Upper lobe of left lung (tissue), 6 donors: ENCODE measurements at regions not wholly inside any gene's neighbourhood (a gene's known extent, or its start where the extent isn't known, plus 50 kb on each side); places are given as distances from the start of the nearest gene placed in this dataset.

Experiments used
- ATAC-seq, 2 donors: fragments of 200-7000 bp; cut with Tn5 transposase; one replicate each; pipeline ENCODE4 v1.9.1; 2022; ENCODE audit warnings: mild to moderate bottlenecking in 2 of 2, moderate library complexity in 2 of 2; ENCODE audit not compliant: low FRiP score in 2 of 2
- DNase-seq, 2 donors: peaks; one replicate each; pipeline ENCODE4 v3.0.0-alpha.2; 2019 to 2020
- H3K27ac ChIP-seq, 4 donors: fragments of 200-600 bp; sonication (generic); one replicate each; pipeline ENCODE4 v1.5.1; 2016 to 2019
- H3K27me3 ChIP-seq, 4 donors: fragments of 200-600 bp; sonication (generic); one replicate each; pipeline ENCODE4 v1.5.1; 2017 to 2019
- H3K36me3 ChIP-seq, 4 donors: fragments of 200-600 bp; sonication (generic); one replicate each; pipeline ENCODE4 v1.5.1; 2016 to 2019
- H3K4me1 ChIP-seq, 4 donors: fragments of 200-600 bp; sonication (generic); one replicate each; pipeline ENCODE4 v1.5.1; 2018 to 2019
- H3K4me3 ChIP-seq, 4 donors: fragments of 200-600 bp; sonication (generic); one replicate each; pipeline ENCODE4 v1.5.1; 2017 to 2019; ENCODE audit warnings: mild to moderate bottlenecking in 2 of 4, moderate library complexity in 1 of 4
- H3K9me3 ChIP-seq, 4 donors: fragments of 200-600 bp; sonication (generic); one replicate each; pipeline ENCODE4 v1.5.1; 2018 to 2019
- EP300 ChIP-seq, 4 donors: sonication (generic); formaldehyde crosslinking; IDR thresholded peaks; one replicate each; pipeline ENCODE4 v1.5.1; 2017; ENCODE audit warnings: antibody characterized with exemption in 4 of 4, control low read depth in 2 of 4
- POLR2A ChIP-seq, 4 donors: fragments of 450-650 bp; IDR thresholded peaks; one replicate each; pipeline ENCODE4 v1.5.1; 2016 to 2017; ENCODE audit warnings: antibody characterized with exemption in 4 of 4, mild to moderate bottlenecking in 2 of 4
- POLR2AphosphoS5 ChIP-seq, 2 donors: sonication (generic); formaldehyde crosslinking; IDR thresholded peaks; one replicate each; pipeline ENCODE4 v1.5.1; 2017; ENCODE audit warnings: antibody characterized with exemption in 2 of 2
- WGBS, 2 donors: methylation state at CpG; one replicate each; pipeline ENCODE4 v1.1.5; 2017 to 2018; 5-methylcytosine and 5-hydroxymethylcytosine counted together
- TF ChIP-seq, protein P1 (sequence below), 6 experiments: fragments of 450-650 bp in 4 of 6; fragments of 200-600 bp in 2 of 6; sonication (generic) in 2 of 6; IDR thresholded peaks; one replicate each; pipeline ENCODE4 v1.5.1; 2016 to 2019; ENCODE audit warnings: antibody characterized with exemption in 6 of 6
- donor health status: DM: no; HTN: no; CAD: no; lungs with moderate emphysema.
- donor health status: DM: no; HTN: yes; CAD: no; lungs with severe emphysema.

DNA sequence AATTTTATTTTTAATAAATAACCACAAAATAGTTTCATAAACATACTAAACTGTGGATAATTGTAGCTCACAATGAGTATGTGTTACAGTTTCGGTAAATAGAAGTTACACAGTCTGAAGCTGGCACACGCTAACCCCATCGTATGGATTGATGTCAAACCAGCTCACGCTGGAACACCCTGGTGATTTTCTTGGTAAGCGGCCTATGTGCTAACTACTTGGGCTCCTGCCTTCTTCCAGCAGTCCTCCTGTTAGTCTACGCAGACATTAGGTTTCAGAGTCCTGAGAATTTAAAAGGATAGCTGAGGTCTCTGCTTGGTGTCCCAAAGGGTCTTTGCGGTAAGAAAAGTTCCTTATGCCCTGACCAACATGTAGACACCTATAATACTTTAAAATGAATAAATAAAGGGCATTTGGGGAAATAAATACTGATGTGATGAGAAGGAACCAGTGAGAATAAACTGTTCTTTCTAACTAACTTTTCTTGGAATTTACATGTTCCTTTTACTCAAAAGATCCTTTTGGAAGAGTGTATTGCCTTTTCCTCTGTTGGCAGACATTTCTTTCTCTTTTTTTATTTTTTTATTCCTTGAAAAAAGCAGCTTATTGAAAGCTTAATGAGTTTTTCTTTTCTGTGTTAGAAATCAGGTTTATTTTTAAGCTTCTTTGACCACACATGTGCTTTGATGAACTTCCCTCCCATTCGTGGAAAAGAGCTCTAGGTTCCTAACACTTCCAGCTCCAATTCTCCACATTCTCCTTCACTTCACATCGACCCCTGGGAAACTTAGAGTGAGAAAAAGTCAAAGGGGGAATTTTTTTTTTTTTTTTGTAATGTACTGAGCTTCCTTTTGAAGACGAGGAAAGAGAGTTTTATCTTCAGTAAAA lies 322.2 kb downstream of the IRS1 start:
- DNase-seq: no peak
- no peak overlapping the region for H3K4me3 ChIP-seq
- TF ChIP-seq, protein P1, sequence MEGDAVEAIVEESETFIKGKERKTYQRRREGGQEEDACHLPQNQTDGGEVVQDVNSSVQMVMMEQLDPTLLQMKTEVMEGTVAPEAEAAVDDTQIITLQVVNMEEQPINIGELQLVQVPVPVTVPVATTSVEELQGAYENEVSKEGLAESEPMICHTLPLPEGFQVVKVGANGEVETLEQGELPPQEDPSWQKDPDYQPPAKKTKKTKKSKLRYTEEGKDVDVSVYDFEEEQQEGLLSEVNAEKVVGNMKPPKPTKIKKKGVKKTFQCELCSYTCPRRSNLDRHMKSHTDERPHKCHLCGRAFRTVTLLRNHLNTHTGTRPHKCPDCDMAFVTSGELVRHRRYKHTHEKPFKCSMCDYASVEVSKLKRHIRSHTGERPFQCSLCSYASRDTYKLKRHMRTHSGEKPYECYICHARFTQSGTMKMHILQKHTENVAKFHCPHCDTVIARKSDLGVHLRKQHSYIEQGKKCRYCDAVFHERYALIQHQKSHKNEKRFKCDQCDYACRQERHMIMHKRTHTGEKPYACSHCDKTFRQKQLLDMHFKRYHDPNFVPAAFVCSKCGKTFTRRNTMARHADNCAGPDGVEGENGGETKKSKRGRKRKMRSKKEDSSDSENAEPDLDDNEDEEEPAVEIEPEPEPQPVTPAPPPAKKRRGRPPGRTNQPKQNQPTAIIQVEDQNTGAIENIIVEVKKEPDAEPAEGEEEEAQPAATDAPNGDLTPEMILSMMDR (IDR thresholded peaks at IDR 0.05): no peak
- no peak for TF ChIP-seq POLR2A (IDR thresholded peaks at IDR 0.05)
- no peak for TF ChIP-seq POLR2AphosphoS5 (IDR thresholded peaks at IDR 0.05)
- TF ChIP-seq EP300 (IDR thresholded peaks at IDR 0.05): no peak
- no peaks in the 10 kb centered on the region for H3K4me1 ChIP-seq
- no peaks in the 10 kb centered on the region for H3K9me3 ChIP-seq
- 71 to 72% methylated on average over 10 of the region's 10 CpGs for WGBS, 2 donors
- peak in 1 of 2 donors; percentile 31 for ATAC-seq
- H3K36me3 ChIP-seq: no peaks in the 10 kb centered on the region
- H3K27ac ChIP-seq: peak overlapping the region in 2 of 4 donors; percentile 28 to 54
- no peaks in the 10 kb centered on the region for H3K27me3 ChIP-seq

DNA sequence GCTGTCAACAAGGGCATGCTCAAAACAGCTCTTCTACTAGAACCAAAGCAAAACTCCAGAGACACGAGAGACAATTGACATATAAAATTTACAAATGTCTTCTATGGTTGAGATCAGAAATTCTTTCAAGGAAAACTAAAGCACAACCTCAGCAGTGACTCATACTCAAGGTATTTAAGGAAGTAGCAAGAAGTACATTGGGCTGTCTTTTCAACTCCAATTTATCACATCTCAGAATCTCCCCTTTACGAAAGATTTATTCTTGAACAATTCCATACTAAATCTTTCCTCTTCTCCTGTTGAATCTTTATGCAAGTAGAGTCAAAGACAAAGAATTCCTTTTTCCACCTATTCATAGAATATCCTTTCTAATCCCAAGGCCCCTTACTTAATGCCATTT lies 324.0 kb downstream of the IRS1 start:
- no peak overlapping the region for H3K4me3 ChIP-seq
- H3K27ac ChIP-seq: no peak overlapping the region
- H3K36me3 ChIP-seq: no peaks in the 10 kb centered on the region
- no peak for TF ChIP-seq POLR2A (IDR thresholded peaks at IDR 0.05)
- TF ChIP-seq, protein P1 (IDR thresholded peaks at IDR 0.05): no peak
- TF ChIP-seq EP300 (IDR thresholded peaks at IDR 0.05): no peak
- TF ChIP-seq POLR2AphosphoS5 (IDR thresholded peaks at IDR 0.05): no peak
- no peaks in the 10 kb centered on the region for H3K9me3 ChIP-seq
- no peaks in the 10 kb centered on the region for H3K4me1 ChIP-seq
- no peaks in the 10 kb centered on the region for H3K27me3 ChIP-seq
- ATAC-seq (no peak), DNase-seq (no peak)
- 68 to 71% methylated on average over 2 of the region's 2 CpGs for WGBS, 2 donors

DNA sequence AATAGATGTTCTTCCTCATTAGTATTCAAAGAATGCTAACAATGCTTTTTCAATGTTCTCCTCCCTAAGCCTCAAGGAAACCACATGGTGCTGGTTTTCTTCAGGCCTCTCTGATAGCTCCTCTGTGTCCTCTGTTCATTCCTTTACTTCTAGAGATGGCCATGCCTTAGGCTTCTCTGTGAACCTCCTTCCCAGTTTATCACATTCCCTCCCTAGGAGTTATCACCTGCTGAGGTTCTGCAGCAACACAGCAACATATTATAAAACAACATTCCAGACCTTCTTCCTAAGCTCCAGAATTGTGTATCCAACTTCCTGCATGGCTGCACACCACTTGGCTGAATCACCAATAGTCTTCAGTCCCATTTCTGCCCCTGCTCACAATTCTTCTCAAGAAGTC lies 325.5 kb downstream of the IRS1 start:
- H3K9me3 ChIP-seq: no peaks in the 10 kb centered on the region
- no peaks in the 10 kb centered on the region for H3K36me3 ChIP-seq
- H3K4me3 ChIP-seq: no peak overlapping the region
- H3K27me3 ChIP-seq: no peaks in the 10 kb centered on the region
- DNase-seq (no peak), ATAC-seq (no peak)
- no peak overlapping the region for H3K27ac ChIP-seq
- H3K4me1 ChIP-seq: no peaks in the 10 kb centered on the region
- no peak for TF ChIP-seq POLR2AphosphoS5 (IDR thresholded peaks at IDR 0.05)
- TF ChIP-seq POLR2A (IDR thresholded peaks at IDR 0.05): no peak
- TF ChIP-seq, protein P1 (IDR thresholded peaks at IDR 0.05): no peak
- TF ChIP-seq EP300 (IDR thresholded peaks at IDR 0.05): no peak

DNA sequence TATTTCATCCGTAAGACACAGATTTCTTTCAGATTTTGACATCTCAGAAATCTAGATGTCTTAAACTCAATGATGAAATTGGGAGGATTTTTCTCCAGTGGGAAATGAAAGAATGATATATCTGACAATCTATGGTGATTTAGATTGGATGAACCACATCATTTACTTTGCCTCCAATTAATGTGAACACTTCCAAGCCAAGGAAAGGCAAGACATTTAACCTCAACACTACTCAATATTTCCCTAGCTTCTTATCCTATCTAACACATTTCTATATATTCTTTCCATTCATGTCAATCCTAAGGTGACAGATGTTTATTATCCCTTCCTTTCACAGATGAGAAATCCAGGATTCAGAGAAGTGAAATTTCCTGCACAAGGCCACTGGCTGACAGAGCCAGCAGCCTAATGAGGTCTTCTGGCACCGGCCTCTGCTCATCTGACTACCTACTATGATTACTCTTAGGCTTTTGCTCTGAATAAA lies 327.6 kb downstream of the IRS1 start:
- Histone ChIP-seq H3K4me3 (no peak overlapping the region), H3K4me1 (no peaks in the 10 kb centered on the region), H3K9me3 (no peaks in the 10 kb centered on the region), H3K36me3 (no peaks in the 10 kb centered on the region), H3K27ac (no peak overlapping the region), H3K27me3 (no peaks in the 10 kb centered on the region)
- WGBS, 2 donors: 48 to 57% methylated on average over 2 of the region's 2 CpGs
- ATAC-seq (no peak), DNase-seq (no peak)
- TF ChIP-seq POLR2AphosphoS5 (IDR thresholded peaks at IDR 0.05): no peak
- no peak for TF ChIP-seq EP300 (IDR thresholded peaks at IDR 0.05)
- TF ChIP-seq, protein P1 (IDR thresholded peaks at IDR 0.05): no peak
- no peak for TF ChIP-seq POLR2A (IDR thresholded peaks at IDR 0.05)
